ENCODE measurements at regions not wholly inside any gene's neighbourhood (a gene's known extent, or its start where the extent isn't known, plus 50 kb on each side); places are given as distances from the start of the nearest gene placed in this dataset.

DNA sequence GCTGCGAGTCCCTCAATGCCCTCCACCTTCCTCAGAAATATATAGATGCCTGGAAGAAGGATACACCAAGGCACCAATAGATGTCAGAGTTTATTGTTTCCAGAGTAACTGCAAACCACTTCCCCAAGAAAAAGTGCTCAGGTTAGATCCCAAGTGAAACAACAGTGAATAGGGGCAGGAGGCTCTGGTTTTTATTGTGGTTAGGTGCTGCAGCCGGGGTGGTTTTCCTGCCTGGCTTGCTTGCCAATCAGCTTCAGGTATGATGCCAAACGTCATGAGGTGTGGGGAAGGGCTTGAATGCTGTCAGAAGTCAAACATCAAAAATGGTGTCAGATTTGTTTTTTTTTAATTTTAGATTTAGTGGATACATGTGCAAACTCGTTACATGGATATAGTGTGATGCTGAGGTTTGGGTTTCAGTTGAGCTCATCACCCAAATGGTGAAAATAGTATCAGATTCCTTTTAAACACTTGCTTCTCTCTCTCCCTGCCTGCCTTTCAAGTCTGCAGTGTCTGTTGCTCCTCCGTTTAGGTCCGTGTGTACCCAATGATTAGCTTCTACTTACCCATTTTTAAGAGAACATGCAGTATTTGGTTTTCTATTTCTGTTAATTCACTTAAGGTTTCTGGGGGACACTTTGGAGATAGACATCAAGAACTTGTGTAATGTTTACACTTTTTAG, 1317.0 kb downstream of the MRPL39 start:
- ATAC-seq (replicated peaks; ENCODE audit: extremely low read depth, poor library complexity, severe bottlenecking) (peak; percentile 58), DNase-seq (ENCODE audit: low spot score in 2 of 2) (no peak)
- Mint-ChIP-seq H3K27ac (ENCODE audit: low read depth) (no peak overlapping the region), H3K27me3 (no peaks in the 10 kb centered on the region), H3K4me3 (no peak overlapping the region), H3K36me3 (ENCODE audit: insufficient read depth) (no peaks in the 10 kb centered on the region), H3K4me1 (no peaks in the 10 kb centered on the region), H3K9me3 (no peaks in the 10 kb centered on the region)

DNA sequence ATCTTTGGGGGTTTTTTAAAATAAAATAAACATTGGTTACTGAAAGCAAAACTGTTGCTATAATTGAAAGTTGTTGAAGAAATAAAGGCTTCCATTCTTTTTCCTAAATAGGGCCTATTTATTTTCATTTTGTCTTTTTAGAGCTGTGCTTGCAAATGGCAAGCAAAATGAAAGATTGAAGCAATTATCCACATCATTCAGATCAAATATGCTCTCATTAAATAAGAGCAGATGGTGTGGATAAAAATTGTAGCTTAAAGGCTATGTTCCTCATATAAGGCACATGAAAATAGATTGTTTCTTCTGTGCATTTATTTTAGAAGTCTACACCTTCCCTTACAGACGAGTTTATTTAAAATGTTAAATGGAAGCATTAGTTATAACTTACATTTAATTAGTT, 1317.7 kb downstream of the MRPL39 start:
- ATAC-seq (replicated peaks; ENCODE audit: extremely low read depth, poor library complexity, severe bottlenecking) (no peak), DNase-seq (ENCODE audit: low spot score in 2 of 2) (no peak)
- H3K36me3 Mint-ChIP-seq (ENCODE audit: insufficient read depth), result no peaks in the 10 kb centered on the region
- no peak overlapping the region for H3K27ac Mint-ChIP-seq (ENCODE audit: low read depth)
- H3K4me3 Mint-ChIP-seq, result no peak overlapping the region
- H3K4me1 Mint-ChIP-seq, result no peaks in the 10 kb centered on the region
- H3K27me3 Mint-ChIP-seq, result no peaks in the 10 kb centered on the region
- peaks cover 2% of the 10 kb centered on the region for H3K9me3 Mint-ChIP-seq

DNA sequence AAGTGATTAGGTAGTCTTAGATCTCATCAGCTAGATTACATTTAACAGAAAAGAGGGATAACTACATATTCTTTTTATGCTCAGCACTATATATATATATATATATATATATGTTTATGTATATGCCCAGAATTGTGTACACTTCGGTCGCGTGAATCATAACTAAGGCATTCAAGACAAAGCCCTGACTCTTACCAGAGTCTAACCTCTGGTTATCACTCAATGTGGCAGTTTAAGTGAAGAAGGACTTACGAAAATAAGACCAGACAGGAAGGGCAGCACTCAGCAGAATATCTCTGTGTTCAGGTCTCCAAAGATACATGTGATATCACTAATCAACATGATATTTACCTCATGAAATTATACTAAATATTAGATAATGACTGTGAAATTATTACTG, 1326.7 kb downstream of the MRPL39 start:
- no peak for ATAC-seq (replicated peaks; ENCODE audit: extremely low read depth, poor library complexity, severe bottlenecking)
- H3K27me3 Mint-ChIP-seq, result no peaks in the 10 kb centered on the region
- H3K4me3 Mint-ChIP-seq, result no peak overlapping the region
- H3K9me3 Mint-ChIP-seq, result peaks cover 18% of the 10 kb centered on the region
- no peak overlapping the region for H3K27ac Mint-ChIP-seq (ENCODE audit: low read depth)
- no peak for DNase-seq (ENCODE audit: low spot score in 2 of 2)
- H3K36me3 Mint-ChIP-seq (ENCODE audit: insufficient read depth), result no peaks in the 10 kb centered on the region
- H3K4me1 Mint-ChIP-seq, result no peaks in the 10 kb centered on the region

DNA sequence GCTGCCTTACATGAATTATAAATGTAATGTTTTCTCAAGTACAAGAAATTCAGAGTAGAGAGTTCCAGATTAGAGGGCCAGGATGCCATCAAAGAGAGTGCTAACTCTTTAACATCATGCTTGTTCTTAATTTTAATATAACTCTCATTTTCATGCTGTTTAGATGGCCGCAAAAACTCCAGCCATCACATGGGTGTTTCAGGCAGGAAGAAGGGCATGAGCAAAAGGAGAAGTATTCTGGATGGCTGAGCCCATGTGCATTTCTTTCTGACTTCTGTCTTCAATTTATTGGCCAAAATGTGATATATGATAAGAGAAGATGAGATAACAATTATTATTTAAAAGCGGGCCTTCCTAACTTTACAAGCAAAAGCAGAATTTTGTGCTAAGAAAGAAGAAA, 1328.6 kb downstream of the MRPL39 start:
- Mint-ChIP-seq H3K27ac (ENCODE audit: low read depth) (no peak overlapping the region), H3K4me3 (no peak overlapping the region), H3K4me1 (no peaks in the 10 kb centered on the region), H3K9me3 (peaks cover 14% of the 10 kb centered on the region), H3K27me3 (no peaks in the 10 kb centered on the region), H3K36me3 (ENCODE audit: insufficient read depth) (no peaks in the 10 kb centered on the region)
- DNase-seq (ENCODE audit: low spot score in 2 of 2) (no peak), ATAC-seq (replicated peaks; ENCODE audit: extremely low read depth, poor library complexity, severe bottlenecking) (no peak)

DNA sequence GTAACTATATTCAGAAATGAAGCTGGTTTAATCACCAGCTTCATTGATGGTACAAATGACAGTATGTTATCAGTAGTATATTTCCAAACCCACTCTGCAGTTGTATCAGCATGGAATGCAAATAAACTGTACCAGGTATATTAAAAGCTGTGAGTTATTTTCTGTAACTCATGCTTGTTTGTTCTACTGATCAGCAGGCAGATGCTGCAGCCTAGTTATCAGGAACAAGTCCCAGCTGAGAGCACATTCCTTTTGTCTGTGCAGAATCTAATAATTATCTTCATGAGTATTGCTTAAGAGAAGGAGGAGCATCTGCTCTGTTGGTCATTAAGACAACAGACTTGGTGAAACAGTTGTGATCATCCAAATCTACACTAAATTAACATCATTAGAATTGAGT, 1331.1 kb downstream of the MRPL39 start:
- ATAC-seq (replicated peaks; ENCODE audit: extremely low read depth, poor library complexity, severe bottlenecking) (no peak), DNase-seq (ENCODE audit: low spot score in 2 of 2) (no peak)
- H3K4me3 Mint-ChIP-seq, result no peak overlapping the region
- peaks cover 29% of the 10 kb centered on the region for H3K9me3 Mint-ChIP-seq
- no peaks in the 10 kb centered on the region for H3K27me3 Mint-ChIP-seq
- no peaks in the 10 kb centered on the region for H3K36me3 Mint-ChIP-seq (ENCODE audit: insufficient read depth)
- H3K4me1 Mint-ChIP-seq, result no peaks in the 10 kb centered on the region
- no peak overlapping the region for H3K27ac Mint-ChIP-seq (ENCODE audit: low read depth)

DNA sequence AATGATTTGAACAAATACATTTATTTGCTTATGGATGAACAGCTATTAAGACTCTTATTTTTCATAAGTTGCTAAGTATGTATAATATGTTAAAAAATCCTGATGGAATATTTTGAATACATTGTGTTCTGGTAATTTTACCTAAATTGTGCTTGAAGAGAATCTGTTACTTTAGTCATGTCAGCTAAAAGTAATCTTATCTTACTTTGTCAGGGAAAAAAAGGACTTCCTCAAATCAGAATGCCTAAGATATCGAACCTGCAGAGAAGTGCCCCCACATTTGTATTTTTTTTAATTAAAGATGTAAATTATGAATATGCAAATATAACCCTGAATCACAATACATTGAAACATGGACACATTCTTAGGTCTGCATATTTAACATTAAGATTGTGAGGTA, 1331.7 kb downstream of the MRPL39 start:
- no peaks in the 10 kb centered on the region for H3K36me3 Mint-ChIP-seq (ENCODE audit: insufficient read depth)
- ATAC-seq (replicated peaks; ENCODE audit: extremely low read depth, poor library complexity, severe bottlenecking), result no peak

DNA sequence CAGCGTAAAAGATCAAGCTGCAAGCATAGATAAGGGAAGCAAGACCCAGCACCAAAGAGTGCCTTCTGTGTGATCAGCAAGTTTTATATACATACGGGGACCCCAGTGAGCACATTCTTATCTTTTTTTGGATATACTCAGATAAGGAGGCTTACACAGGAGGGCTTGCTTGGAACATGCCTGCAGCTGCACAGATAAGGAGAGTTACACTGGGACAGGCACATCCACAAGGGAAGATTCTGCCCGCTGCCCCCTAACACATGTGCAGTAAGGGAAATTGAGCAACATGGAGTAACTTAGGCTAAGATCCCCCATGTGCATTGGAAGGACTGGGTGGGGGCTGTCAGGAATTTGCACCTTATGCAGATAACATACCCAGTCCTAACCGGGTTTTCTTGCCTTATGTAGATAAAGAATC, 1334.8 kb downstream of the MRPL39 start:
- H3K36me3 Mint-ChIP-seq (ENCODE audit: insufficient read depth), result no peaks in the 10 kb centered on the region
- no peaks in the 10 kb centered on the region for H3K27me3 Mint-ChIP-seq
- H3K9me3 Mint-ChIP-seq, result peaks cover 35% of the 10 kb centered on the region
- H3K4me1 Mint-ChIP-seq, result no peaks in the 10 kb centered on the region
- DNase-seq (ENCODE audit: low spot score in 2 of 2) (no peak), ATAC-seq (replicated peaks; ENCODE audit: extremely low read depth, poor library complexity, severe bottlenecking) (no peak)
- H3K27ac Mint-ChIP-seq (ENCODE audit: low read depth), result no peak overlapping the region
- H3K4me3 Mint-ChIP-seq, result no peak overlapping the region

More for the DNA sequence above, 1331.7 kb downstream of the MRPL39 start:
- H3K9me3 Mint-ChIP-seq, result peaks cover 35% of the 10 kb centered on the region
- DNase-seq (ENCODE audit: low spot score in 2 of 2), result no peak
- H3K27me3 Mint-ChIP-seq, result no peaks in the 10 kb centered on the region
- no peak overlapping the region for H3K27ac Mint-ChIP-seq (ENCODE audit: low read depth)
- no peaks in the 10 kb centered on the region for H3K4me1 Mint-ChIP-seq
- no peak overlapping the region for H3K4me3 Mint-ChIP-seq

DNA sequence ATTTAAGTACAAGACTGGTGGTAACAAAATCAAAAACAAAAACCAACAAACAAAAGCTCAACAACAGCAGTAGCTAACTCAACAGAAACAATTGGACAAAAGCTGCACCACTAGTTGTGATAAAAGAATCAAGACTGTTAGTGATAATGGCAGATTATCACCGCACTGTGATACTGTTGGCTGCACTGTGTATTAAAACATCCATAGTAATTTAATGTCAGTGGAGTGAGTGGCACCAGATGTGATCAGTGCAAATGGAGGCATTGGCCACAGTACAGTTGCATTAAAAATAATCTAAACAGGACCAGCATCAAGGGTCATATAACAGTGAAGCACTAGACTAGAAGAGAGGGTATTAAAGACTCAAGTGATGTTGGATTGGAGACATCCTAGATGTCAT, 1341.3 kb downstream of the MRPL39 start:
- ATAC-seq (replicated peaks; ENCODE audit: extremely low read depth, poor library complexity, severe bottlenecking) (no peak), DNase-seq (ENCODE audit: low spot score in 2 of 2) (no peak)
- no peak overlapping the region for H3K4me3 Mint-ChIP-seq
- H3K36me3 Mint-ChIP-seq (ENCODE audit: insufficient read depth), result no peaks in the 10 kb centered on the region
- no peaks in the 10 kb centered on the region for H3K4me1 Mint-ChIP-seq
- H3K27ac Mint-ChIP-seq (ENCODE audit: low read depth), result no peak overlapping the region
- peaks cover 12% of the 10 kb centered on the region for H3K9me3 Mint-ChIP-seq
- H3K27me3 Mint-ChIP-seq, result no peaks in the 10 kb centered on the region

DNA sequence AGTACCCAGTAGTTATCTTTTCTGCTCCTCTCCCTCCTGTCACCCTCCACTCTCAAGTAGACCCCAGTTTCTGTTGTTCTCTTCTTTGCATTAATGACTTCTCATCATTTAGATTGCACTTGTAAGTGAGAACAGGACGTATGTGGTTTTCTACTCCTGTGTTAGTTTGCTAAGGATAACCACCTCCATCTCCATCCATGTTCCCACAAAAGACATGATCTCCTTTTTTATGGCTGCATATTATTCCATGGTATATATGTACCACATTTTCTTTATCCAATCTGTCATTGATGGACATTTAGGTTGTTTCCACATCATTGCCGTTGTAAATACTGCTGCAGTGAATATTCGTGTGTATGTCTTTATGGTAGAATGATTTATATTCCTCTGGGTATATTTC, 1346.5 kb downstream of the MRPL39 start:
- DNase-seq (ENCODE audit: low spot score in 2 of 2) (no peak), ATAC-seq (replicated peaks; ENCODE audit: extremely low read depth, poor library complexity, severe bottlenecking) (no peak)
- no peaks in the 10 kb centered on the region for H3K27me3 Mint-ChIP-seq
- no peak overlapping the region for H3K27ac Mint-ChIP-seq (ENCODE audit: low read depth)
- H3K36me3 Mint-ChIP-seq (ENCODE audit: insufficient read depth), result no peaks in the 10 kb centered on the region
- peaks cover 4% of the 10 kb centered on the region for H3K9me3 Mint-ChIP-seq
- H3K4me1 Mint-ChIP-seq, result no peaks in the 10 kb centered on the region
- H3K4me3 Mint-ChIP-seq, result no peak overlapping the region

DNA sequence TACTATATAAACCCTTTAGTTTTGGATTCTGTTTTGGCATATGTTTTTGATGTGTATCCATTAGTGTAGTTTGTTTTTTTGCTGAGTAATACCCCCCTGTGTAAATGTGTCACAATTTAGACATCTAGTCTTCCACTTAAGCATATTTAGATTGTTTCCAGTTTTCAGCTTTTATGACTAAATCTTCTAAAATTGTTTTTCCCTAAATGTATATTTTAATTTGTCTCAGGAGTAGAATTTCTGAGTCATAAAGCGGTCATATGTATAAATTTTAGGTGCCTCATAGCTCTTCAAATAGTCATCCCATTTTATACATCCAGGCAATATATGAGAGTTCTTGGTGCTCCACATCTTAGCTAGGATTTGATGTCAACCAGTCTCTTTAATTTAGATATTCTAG, 1348.0 kb downstream of the MRPL39 start:
- Mint-ChIP-seq H3K4me3 (no peak overlapping the region), H3K36me3 (ENCODE audit: insufficient read depth) (no peaks in the 10 kb centered on the region), H3K27me3 (no peaks in the 10 kb centered on the region), H3K9me3 (peaks cover 4% of the 10 kb centered on the region), H3K4me1 (no peaks in the 10 kb centered on the region), H3K27ac (ENCODE audit: low read depth) (no peak overlapping the region)
- ATAC-seq (replicated peaks; ENCODE audit: extremely low read depth, poor library complexity, severe bottlenecking), result no peak
- DNase-seq (ENCODE audit: low spot score in 2 of 2), result no peak

DNA sequence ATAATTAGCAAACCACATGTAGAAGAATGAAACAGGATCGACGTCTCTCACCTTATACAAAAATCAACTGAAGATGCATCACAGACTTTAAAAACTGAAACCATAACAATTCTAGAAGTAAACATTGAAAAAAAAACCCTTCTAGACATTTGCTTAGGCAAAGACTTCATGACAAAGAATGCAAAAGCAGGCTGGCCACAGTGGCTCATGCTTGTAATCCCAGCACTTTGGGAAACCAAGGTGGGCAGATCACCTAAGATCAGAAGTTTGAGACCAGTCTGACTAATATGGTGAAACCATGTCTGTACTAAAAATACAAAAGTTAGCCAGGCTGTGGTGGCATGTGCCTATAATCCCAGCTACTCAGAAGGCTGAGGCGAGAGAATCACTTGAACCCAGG, 1351.7 kb downstream of the MRPL39 start:
- H3K4me3 Mint-ChIP-seq, result no peak overlapping the region
- no peak for DNase-seq (ENCODE audit: low spot score in 2 of 2)
- ATAC-seq (replicated peaks; ENCODE audit: extremely low read depth, poor library complexity, severe bottlenecking), result no peak
- no peaks in the 10 kb centered on the region for H3K36me3 Mint-ChIP-seq (ENCODE audit: insufficient read depth)
- no peak overlapping the region for H3K27ac Mint-ChIP-seq (ENCODE audit: low read depth)
- no peaks in the 10 kb centered on the region for H3K27me3 Mint-ChIP-seq
- H3K4me1 Mint-ChIP-seq, result no peaks in the 10 kb centered on the region
- peaks cover 1% of the 10 kb centered on the region for H3K9me3 Mint-ChIP-seq

DNA sequence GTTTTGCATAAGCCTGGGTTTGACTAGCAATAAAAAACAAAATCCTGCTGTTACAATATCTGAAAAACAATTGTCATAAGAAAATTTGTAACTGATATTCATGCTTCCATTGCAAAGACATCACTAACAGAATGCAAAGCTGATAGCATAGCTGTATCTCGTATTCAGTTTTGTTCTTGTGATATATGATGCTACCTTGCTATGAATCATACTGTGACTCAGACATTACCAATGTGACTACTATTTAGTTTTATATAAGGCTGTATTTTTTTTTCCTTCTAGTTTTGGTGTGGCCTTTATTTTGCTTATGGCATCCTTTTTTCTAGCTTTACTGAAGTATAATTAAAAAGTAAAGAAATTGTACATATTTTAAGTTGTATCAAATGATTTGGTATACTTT, 1381.8 kb downstream of the MRPL39 start:
- no peak for ATAC-seq (replicated peaks; ENCODE audit: extremely low read depth, poor library complexity, severe bottlenecking)
- H3K27me3 Mint-ChIP-seq, result no peaks in the 10 kb centered on the region
- no peak overlapping the region for H3K4me3 Mint-ChIP-seq
- no peak for DNase-seq (ENCODE audit: low spot score in 2 of 2)
- H3K9me3 Mint-ChIP-seq, result peaks cover 5% of the 10 kb centered on the region
- no peaks in the 10 kb centered on the region for H3K4me1 Mint-ChIP-seq
- no peak overlapping the region for H3K27ac Mint-ChIP-seq (ENCODE audit: low read depth)
- H3K36me3 Mint-ChIP-seq (ENCODE audit: insufficient read depth), result no peaks in the 10 kb centered on the region

DNA sequence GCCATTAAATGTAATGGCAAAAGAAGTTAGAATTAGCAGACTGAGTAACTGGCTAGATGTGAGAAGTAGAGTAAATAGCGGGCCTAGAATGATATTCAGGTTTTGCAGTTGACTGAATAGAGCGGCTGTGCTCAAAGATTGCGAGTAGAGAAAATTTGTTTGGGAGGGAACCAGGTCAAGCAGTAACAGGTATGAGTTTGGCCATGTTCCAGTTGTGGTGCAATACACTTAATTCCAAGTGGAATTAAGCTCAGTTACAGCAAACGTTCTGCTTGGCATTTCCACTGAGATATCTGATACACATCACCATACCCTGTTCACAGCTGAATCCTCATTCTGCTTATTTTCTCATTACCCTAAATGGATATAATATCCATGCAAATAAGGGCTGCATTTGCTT, 1382.9 kb downstream of the MRPL39 start:
- Mint-ChIP-seq H3K36me3 (ENCODE audit: insufficient read depth) (no peaks in the 10 kb centered on the region), H3K27ac (ENCODE audit: low read depth) (no peak overlapping the region), H3K9me3 (peaks cover 5% of the 10 kb centered on the region), H3K4me1 (no peaks in the 10 kb centered on the region), H3K4me3 (no peak overlapping the region), H3K27me3 (no peaks in the 10 kb centered on the region)
- ATAC-seq (replicated peaks; ENCODE audit: extremely low read depth, poor library complexity, severe bottlenecking) (no peak), DNase-seq (ENCODE audit: low spot score in 2 of 2) (no peak)

DNA sequence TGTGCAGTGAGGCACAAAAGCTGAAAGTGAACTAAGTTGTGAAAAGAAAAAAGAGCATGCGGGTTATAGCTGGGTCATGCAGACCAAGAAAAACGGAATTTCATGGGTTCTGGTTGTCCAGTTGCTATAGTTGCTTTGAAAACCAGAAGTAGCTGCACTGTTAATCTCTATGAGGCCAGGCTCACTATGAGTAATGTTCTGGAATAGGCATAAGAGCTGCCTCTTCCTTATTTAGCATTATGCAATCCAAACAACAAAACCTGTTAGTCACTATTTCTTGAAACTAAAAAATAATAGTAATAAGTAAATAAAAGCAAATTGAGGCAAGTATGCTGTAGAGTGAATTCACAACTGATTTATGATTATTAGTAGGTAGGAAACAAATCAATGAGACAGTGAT, 1383.7 kb downstream of the MRPL39 start:
- H3K27ac Mint-ChIP-seq (ENCODE audit: low read depth), result no peak overlapping the region
- ATAC-seq (replicated peaks; ENCODE audit: extremely low read depth, poor library complexity, severe bottlenecking) (no peak), DNase-seq (ENCODE audit: low spot score in 2 of 2) (no peak)
- H3K4me1 Mint-ChIP-seq, result no peaks in the 10 kb centered on the region
- peaks cover 5% of the 10 kb centered on the region for H3K9me3 Mint-ChIP-seq
- H3K27me3 Mint-ChIP-seq, result no peaks in the 10 kb centered on the region
- H3K36me3 Mint-ChIP-seq (ENCODE audit: insufficient read depth), result no peaks in the 10 kb centered on the region
- no peak overlapping the region for H3K4me3 Mint-ChIP-seq
